GM18505 (cell line): ENCODE measurements at regions not wholly inside any gene's neighbourhood (a gene's known extent, or its start where the extent isn't known, plus 50 kb on each side); places are given as distances from the start of the nearest gene placed in this dataset.

Experiments
- ATAC-seq: cut with Tn5 transposase; IDR thresholded peaks from one replicate; pipeline ENCODE4 v1.9.1; 2021; ENCODE audit not compliant: unreplicated experiment
- POLR2A ChIP-seq: IDR thresholded peaks from 4 replicates; pipeline ENCODE4 v1.6.1; 2011; ENCODE audit warnings: borderline replicate concordance; ENCODE audit not compliant: insufficient read depth, insufficient read length; ENCODE audit errors: extremely low read depth

GRCh38 chr7:156456503-156457115 is 184.0 kb upstream of the RNF32 start:
- no peak for TF ChIP-seq POLR2A
- ATAC-seq = no peak

- no peak for TF ChIP-seq POLR2A
- no peak for ATAC-seq
Measured at GRCh38 chr7:156456032-156456431, 184.5 kb upstream of the RNF32 start.

GRCh38 chr7:156450473-156450872 is 190.1 kb upstream of the RNF32 start:
- no peak for TF ChIP-seq POLR2A
- ATAC-seq = no peak

- no peak for ATAC-seq
- TF ChIP-seq POLR2A = no peak
Measured at GRCh38 chr7:156448918-156449317, 191.7 kb upstream of the RNF32 start.

GRCh38 chr7:156446990-156447389 is 193.6 kb upstream of the RNF32 start:
- no peak for ATAC-seq
- no peak for TF ChIP-seq POLR2A

- no peak for TF ChIP-seq POLR2A
- ATAC-seq = no peak
Measured at GRCh38 chr7:156445997-156446761, 194.4 kb upstream of the RNF32 start.

- ATAC-seq = no peak
- TF ChIP-seq POLR2A = no peak
Measured at GRCh38 chr7:156442516-156442915, 198.1 kb upstream of the RNF32 start.

- ATAC-seq = no peak
- TF ChIP-seq POLR2A = no peak
Measured at GRCh38 chr7:156440456-156440855, 200.1 kb upstream of the RNF32 start.

- no peak for ATAC-seq
Measured at GRCh38 chr7:156438011-156438410, 202.6 kb upstream of the RNF32 start.

GRCh38 chr7:156437021-156437614 is 203.5 kb upstream of the RNF32 start:
- no peak for ATAC-seq
- TF ChIP-seq POLR2A = no peak

More at GRCh38 chr7:156438011-156438410, 202.6 kb upstream of the RNF32 start:
- no peak for TF ChIP-seq POLR2A

GRCh38 chr7:156435486-156436231 is 204.9 kb upstream of the RNF32 start:
- TF ChIP-seq POLR2A = no peak
- ATAC-seq = no peak

GRCh38 chr7:156434706-156435105 is 205.9 kb upstream of the RNF32 start:
- TF ChIP-seq POLR2A = no peak
- no peak for ATAC-seq

- no peak for ATAC-seq
- TF ChIP-seq POLR2A = no peak
Measured at GRCh38 chr7:156432018-156432417, 208.6 kb upstream of the RNF32 start.
